CD1c-positive myeloid dendritic cell (primary cell): ENCODE measurements at regions not wholly inside any gene's neighbourhood (a gene's known extent, or its start where the extent isn't known, plus 50 kb on each side); places are given as distances from the start of the nearest gene placed in this dataset.

Source experiments
- DNase-seq: peaks from one replicate; pipeline ENCODE4 v3.0.0-alpha.2; 2016; ENCODE audit errors: extremely low spot score

- no peak for DNase-seq
Observed at GRCh38 chr18:10381951-10382350, 72.5 kb upstream of the APCDD1 start.

- no peak for DNase-seq
Observed at GRCh38 chr18:10386049-10386448, 68.4 kb upstream of the APCDD1 start.

- no peak for DNase-seq
Observed at GRCh38 chr18:10386956-10387355, 67.5 kb upstream of the APCDD1 start.

GRCh38 chr18:10387399-10387798, 67.0 kb upstream of the APCDD1 start:
- no peak for DNase-seq

- DNase-seq, result no peak
Observed at GRCh38 chr18:10388373-10388772, 66.1 kb upstream of the APCDD1 start.

DNA sequence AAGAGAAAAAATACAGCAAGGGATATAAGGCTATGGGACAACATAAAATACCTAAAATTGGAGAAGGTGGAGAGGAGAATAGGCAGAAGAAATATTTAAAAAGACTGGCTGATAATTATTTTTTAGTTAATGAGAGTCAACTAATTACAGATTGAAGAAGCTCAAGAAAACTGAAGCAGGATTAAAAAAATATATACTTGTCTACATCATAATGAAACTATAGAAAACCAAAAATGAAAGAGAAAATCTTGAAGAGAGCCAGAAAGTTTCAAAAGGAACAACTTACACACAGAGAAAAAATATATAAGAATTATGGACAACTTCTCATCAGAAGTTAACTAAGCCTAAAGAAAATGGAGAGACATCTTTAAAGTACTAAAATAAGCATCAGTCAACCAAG, 62.9 kb upstream of the APCDD1 start:
- DNase-seq, result no peak

GRCh38 chr18:10397004-10397403, 57.4 kb upstream of the APCDD1 start:
- DNase-seq, result no peak

DNA sequence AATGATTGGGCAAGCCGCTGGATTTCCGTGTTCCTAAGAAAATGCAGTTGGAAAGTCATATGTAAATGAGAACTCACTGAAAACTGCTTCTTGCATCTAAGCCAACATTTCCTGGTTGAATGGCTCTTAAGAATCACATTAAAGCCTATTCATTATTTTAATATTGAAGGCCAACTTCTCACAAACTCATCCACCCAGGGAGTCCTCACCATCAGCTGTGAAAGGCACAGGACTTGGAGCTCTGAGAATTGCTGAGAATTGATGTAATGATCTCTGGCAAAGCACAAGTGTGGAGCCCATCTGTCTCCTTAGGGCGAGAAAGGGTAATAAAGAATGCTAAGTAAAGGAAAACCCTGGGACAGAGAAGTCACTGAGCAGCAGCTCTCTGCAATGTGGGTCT, 55.9 kb upstream of the APCDD1 start:
- DNase-seq, result no peak

GRCh38 chr18:10399465-10399864, 55.0 kb upstream of the APCDD1 start:
- no peak for DNase-seq

GRCh38 chr18:10400534-10401307, 53.7 kb upstream of the APCDD1 start:
- peak; percentile 84 for DNase-seq

GRCh38 chr18:10401521-10401920, 52.9 kb upstream of the APCDD1 start:
- DNase-seq, result peak; percentile 76

DNA sequence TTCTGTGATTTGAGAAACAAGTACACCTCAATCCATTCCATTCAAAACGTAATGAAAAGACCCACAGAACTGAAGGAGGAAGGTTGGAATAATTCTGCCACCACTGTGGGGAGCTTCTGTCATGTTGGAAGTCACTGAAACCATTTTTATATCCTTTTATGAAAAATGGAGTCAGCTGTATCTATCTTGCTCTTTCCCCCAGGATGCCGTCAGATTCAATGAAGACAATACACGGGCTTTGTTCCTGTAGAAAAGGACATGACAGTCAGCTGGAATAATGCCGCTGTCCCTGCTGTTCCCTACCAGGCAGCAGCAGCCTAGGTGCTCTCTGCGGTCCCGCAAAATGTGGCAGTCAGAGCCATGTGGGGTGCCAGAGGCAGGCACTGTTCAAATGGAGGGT, 52.5 kb upstream of the APCDD1 start:
- DNase-seq, result no peak

DNA sequence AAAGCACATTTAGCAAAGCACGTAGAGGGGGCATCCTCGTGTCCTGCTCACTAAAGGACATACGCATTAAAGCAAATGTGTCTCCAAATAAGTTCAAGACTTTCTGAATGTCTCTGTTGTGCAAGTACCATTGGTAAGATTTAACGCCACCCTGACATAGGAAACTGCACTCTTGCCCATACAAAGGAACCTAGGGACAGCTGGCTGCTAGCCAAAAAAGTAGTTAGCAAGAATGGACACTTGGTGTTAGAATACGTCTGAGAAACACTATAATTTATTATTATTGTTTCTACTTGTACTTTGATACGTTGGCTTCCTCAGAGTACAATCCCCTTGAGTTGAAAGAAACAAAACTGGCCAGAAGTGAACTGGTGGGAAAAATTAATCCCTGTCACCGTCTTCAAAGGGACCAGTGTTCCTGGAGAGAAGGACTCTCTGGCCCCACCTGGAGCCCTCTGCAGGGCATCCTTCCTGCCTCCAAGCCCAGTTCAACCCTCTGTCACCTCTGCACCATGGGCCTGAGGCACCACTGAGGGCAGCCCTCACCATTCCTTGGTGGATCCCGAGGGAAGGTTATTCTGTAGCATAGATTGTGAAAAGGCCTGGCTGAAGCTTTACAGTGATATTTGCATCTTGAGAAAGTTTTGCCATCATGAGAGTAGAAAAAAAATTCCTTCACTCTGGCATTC, 51.4 kb upstream of the APCDD1 start:
- DNase-seq, result no peak

GRCh38 chr18:10403708-10404107, 50.7 kb upstream of the APCDD1 start:
- DNase-seq, result no peak

- DNase-seq, result no peak
Observed at GRCh38 chr18:10404168-10404567, 50.3 kb upstream of the APCDD1 start.
